Ovary (tissue), 7 donors: ENCODE measurements at regions not wholly inside any gene's neighbourhood (a gene's known extent, or its start where the extent isn't known, plus 50 kb on each side); places are given as distances from the start of the nearest gene placed in this dataset.

Experiments
- DNase-seq, 5 donors: peaks; one replicate each; pipeline ENCODE4 v3.0.0-alpha.2; 2019 to 2020
- H3K27ac ChIP-seq, 2 donors: fragments of 200-600 bp; one replicate each; pipeline versions ENCODE4 v1.5.1 to v1.8.0; 2019 to 2022
- H3K27me3 ChIP-seq: fragments of 200-600 bp; one replicate; pipeline ENCODE4 v1.8.0; 2022
- H3K36me3 ChIP-seq: fragments of 200-600 bp; sonication (generic); one replicate; pipeline ENCODE4 v1.5.1; 2019
- H3K4me1 ChIP-seq: one replicate; pipeline ENCODE4 v1.8.1; 2013; ENCODE audit warnings: mild to moderate bottlenecking, moderate library complexity; ENCODE audit not compliant: insufficient read depth
- H3K4me3 ChIP-seq: fragments of 200-600 bp; sonication (generic); one replicate; pipeline ENCODE4 v1.5.1; 2017
- H3K9me3 ChIP-seq, 2 donors: fragments of 200-600 bp in 1 of 2; sonication (generic) in 1 of 2; one replicate each; pipeline versions ENCODE4 v1.5.1 to v1.8.1; 2013 to 2019; ENCODE audit warnings: mild to moderate bottlenecking in 1 of 2, moderate library complexity in 1 of 2
- EP300 ChIP-seq: sonication (generic); formaldehyde crosslinking; IDR thresholded peaks from one replicate; pipeline ENCODE4 v1.6.1; 2017; ENCODE audit warnings: antibody characterized with exemption
- POLR2A ChIP-seq: fragments of 450-650 bp; IDR thresholded peaks from one replicate; pipeline ENCODE4 v1.6.1; 2017; ENCODE audit warnings: antibody characterized with exemption, mild to moderate bottlenecking, moderate library complexity
- WGBS, 3 donors: extraction: QIAGEN DNeasy Blood & Tissue Kit in 1 of 3; methylation state at CpG; one replicate each; pipeline versions ENCODE4 v1.1.5 to v1.1.7; 2013 to 2017; 5-methylcytosine and 5-hydroxymethylcytosine counted together
- intact Hi-C, 4 donors: fragments of 100-400 bp; cut with DNase I; formaldehyde crosslinking; loops; one replicate each; pipeline versions ENCODE4 v1.11.0 to v1.15.1; 2022 to 2023
- TF ChIP-seq, protein P1 (sequence below), 3 donors: fragments of 450-650 bp in 2 of 3; fragments of 200-600 bp in 1 of 3; IDR thresholded peaks; one replicate each; pipeline versions ENCODE4 v1.5.1 to v1.8.0; 2016 to 2022; ENCODE audit warnings: antibody characterized with exemption in 3 of 3, mild to moderate bottlenecking in 1 of 3
- donor health status: DM: no; HTN: no; CAD: no; lungs with moderate emphysema.
- donor health status: DM: no; HTN: no; CAD: no.
- donor health status: Bipolar disorder and iron deficiency.
- donor health status: DM: no; HTN: no; CAD: no.
- donor health status: DM: yes; HTN: yes; CAD: no.

DNA sequence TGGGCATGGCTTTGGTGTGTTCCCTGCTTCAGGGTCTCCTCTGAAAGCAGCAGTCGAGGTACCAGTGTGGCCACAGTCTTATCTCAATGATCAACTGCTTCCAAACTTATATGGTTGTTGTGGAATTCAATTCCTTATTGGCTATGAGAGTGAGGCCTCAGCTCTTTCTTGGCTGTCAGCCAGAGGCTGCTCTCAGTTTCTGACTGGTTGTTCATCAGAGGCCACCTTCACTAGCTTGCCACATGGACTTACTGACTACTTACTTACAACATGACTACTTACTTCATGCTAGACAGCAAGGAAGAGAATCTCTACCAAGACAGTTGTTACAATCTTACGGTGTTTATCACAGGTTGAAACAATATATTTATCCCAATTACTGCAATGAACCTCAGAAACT is 789.2 kb downstream of the DIPK2A start:
- Histone ChIP-seq H3K27ac (no peak overlapping the region), H3K4me1 (no peaks in the 10 kb centered on the region), H3K4me3 (no peak overlapping the region), H3K9me3 (no peaks in the 10 kb centered on the region), H3K36me3 (no peaks in the 10 kb centered on the region), H3K27me3 (no peaks in the 10 kb centered on the region)
- no peak for DNase-seq
- TF ChIP-seq, protein P1, sequence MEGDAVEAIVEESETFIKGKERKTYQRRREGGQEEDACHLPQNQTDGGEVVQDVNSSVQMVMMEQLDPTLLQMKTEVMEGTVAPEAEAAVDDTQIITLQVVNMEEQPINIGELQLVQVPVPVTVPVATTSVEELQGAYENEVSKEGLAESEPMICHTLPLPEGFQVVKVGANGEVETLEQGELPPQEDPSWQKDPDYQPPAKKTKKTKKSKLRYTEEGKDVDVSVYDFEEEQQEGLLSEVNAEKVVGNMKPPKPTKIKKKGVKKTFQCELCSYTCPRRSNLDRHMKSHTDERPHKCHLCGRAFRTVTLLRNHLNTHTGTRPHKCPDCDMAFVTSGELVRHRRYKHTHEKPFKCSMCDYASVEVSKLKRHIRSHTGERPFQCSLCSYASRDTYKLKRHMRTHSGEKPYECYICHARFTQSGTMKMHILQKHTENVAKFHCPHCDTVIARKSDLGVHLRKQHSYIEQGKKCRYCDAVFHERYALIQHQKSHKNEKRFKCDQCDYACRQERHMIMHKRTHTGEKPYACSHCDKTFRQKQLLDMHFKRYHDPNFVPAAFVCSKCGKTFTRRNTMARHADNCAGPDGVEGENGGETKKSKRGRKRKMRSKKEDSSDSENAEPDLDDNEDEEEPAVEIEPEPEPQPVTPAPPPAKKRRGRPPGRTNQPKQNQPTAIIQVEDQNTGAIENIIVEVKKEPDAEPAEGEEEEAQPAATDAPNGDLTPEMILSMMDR (IDR thresholded peaks at IDR 0.05), result no peak
- 79 to 87% (median 80%) methylated on average over 2 of the region's 2 CpGs for WGBS, 3 donors
- intact Hi-C loops, result no loop called here

DNA sequence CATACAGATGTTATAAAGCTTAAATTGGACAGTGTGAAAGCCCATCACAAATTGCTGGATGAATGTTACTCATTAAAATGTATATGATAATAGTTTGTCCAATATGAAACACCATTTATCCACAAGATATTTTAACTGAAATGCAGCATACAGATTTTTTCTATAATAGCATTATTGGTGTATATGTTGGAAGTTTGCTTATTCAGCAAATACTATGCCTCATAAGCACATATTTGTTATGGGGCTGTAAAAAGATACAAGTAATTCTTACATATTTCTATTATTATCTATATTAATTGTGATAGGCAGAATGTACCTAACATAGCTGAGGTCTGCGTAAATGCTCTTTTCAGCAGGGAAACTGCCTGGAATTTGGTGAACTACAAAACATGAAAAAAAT is 790.5 kb downstream of the DIPK2A start:
- DNase-seq, result no peak
- Histone ChIP-seq H3K27me3 (no peaks in the 10 kb centered on the region), H3K4me1 (no peaks in the 10 kb centered on the region), H3K4me3 (no peak overlapping the region), H3K9me3 (no peaks in the 10 kb centered on the region), H3K27ac (no peak overlapping the region), H3K36me3 (no peaks in the 10 kb centered on the region)
- 96 to 100% (median 99%) methylated on average over 1 of the region's 1 CpG for WGBS, 3 donors
- TF ChIP-seq EP300, result no peak
- intact Hi-C loops, result no loop called here

DNA sequence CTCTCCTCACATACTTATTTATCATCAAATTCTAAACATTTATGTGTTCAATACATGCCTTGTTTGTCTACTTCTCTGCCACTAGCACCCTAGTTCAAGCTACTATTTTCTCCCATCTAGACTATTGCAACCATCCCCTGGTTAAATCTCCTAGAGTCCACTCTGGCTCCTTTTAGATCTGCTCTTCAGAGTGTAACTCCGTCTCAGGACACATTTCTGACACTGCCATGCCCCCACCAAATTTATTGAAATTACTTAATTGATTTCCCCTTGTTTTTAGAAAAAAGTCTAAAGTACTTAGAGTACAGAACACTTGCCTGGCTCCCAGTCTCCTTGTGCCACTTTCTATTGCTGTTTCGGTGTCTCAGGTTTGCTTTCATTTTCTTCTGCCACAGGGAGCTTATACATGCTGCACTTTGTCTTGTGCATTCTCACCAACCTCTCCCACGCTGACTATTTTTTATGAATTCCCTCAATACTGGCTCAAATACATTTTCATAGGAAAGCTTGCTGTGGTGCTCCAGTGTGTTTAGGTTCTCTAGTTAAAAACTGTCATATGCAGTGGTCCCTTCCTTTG is 792.3 kb downstream of the DIPK2A start:
- WGBS, 3 donors, result 74 to 84% (median 77%) methylated on average over 3 of the region's 3 CpGs
- Histone ChIP-seq H3K36me3 (no peaks in the 10 kb centered on the region), H3K4me1 (no peaks in the 10 kb centered on the region), H3K4me3 (no peak overlapping the region), H3K9me3 (no peaks in the 10 kb centered on the region), H3K27me3 (no peaks in the 10 kb centered on the region), H3K27ac (no peak overlapping the region)
- intact Hi-C loops, result no loop called here
- no peak for DNase-seq
- TF ChIP-seq, protein P1 (IDR thresholded peaks at IDR 0.05), result no peak
- TF ChIP-seq EP300, result no peak
- TF ChIP-seq POLR2A, result no peak

GRCh38 chr3:144770281-144770680 is 798.7 kb downstream of the DIPK2A start:
- H3K27me3 ChIP-seq, result no peaks in the 10 kb centered on the region
- H3K4me3 ChIP-seq, result no peak overlapping the region
- H3K4me1 ChIP-seq, result no peaks in the 10 kb centered on the region
- 84 to 93% (median 89%) methylated on average over 1 of the region's 1 CpG for WGBS, 3 donors
- no peak overlapping the region for H3K27ac ChIP-seq
- TF ChIP-seq EP300 (no peak), POLR2A (no peak)
- TF ChIP-seq, protein P1 (IDR thresholded peaks at IDR 0.05), result no peak
- no peaks in the 10 kb centered on the region for H3K9me3 ChIP-seq
- no peaks in the 10 kb centered on the region for H3K36me3 ChIP-seq
- no peak for DNase-seq
- intact Hi-C loops, result no loop called here

GRCh38 chr3:144770915-144771351 is 799.3 kb downstream of the DIPK2A start:
- no peak for DNase-seq
- no peak overlapping the region for H3K27ac ChIP-seq
- no peaks in the 10 kb centered on the region for H3K9me3 ChIP-seq
- TF ChIP-seq POLR2A (no peak), EP300 (no peak)
- TF ChIP-seq, protein P1 (IDR thresholded peaks at IDR 0.05), result no peak
- no peaks in the 10 kb centered on the region for H3K27me3 ChIP-seq
- no peak overlapping the region for H3K4me3 ChIP-seq
- no peaks in the 10 kb centered on the region for H3K36me3 ChIP-seq
- WGBS, 3 donors, result 77 to 86% (median 80%) methylated on average over 1 of the region's 1 CpG
- H3K4me1 ChIP-seq, result no peaks in the 10 kb centered on the region
- intact Hi-C loops, result no loop called here
